ENCODE measurements at regions not wholly inside any gene's neighbourhood (a gene's known extent, or its start where the extent isn't known, plus 50 kb on each side); places are given as distances from the start of the nearest gene placed in this dataset.

DNA sequence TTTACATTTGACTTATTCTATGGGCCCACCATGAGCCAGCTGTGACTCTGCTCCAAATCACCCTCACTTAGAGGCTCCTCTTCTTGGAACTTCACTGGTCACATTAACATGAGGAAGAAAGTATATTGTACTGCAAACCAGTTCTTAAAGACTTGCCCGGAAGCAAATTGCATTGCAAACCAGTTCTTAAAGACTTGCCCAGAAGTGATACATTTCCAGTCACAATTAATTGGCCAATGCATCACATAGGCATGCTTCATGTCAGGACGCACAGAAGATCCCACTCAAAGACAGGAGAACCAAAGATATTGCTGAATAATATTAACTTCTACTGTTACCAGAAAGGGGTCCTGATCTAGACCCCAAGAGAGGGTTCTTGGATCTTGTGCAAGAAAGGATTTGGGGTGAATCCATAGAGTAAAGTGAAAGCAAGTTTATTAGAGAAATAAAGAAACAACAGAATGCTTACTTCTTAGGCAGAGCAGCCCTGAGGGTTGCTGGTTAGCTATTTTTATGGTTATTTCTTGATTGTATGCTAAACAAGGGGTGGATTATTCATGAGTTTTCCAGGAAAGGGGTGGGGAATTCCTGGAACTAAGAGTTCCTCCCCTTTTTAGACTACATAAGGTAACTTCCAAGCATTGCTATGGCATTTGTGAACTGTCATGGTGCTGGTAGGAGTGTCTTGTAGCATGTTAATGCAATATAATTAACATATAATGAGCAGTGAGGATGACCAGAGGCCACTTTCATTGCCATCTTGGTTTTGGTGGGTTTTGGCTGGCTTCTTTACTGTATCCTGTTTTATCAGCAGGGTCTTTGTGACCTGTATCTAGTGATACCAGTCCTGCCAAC is 54.6 kb upstream of the HCCS start:
- Histone ChIP-seq H3K9me3 (no peaks in the 10 kb centered on the region), H3K4me1 (no peaks in the 10 kb centered on the region), H3K27me3 (no peaks in the 10 kb centered on the region), H3K36me3 (no peaks in the 10 kb centered on the region), H3K27ac (replicated peaks in 1 of 4) (no peak overlapping the region), H3K4me3 (no peak overlapping the region)
- intact Hi-C loops (cut with DNase I) = no loop called here
- DNase-seq (ENCODE audit: extremely low spot score) = no peak
- 92% methylated on average over 2 of the region's 2 CpGs for WGBS
- TF ChIP-seq POLR2AphosphoS5 (IDR thresholded peaks at IDR 0.05) = no peak
- no peak for TF ChIP-seq EP300 (IDR thresholded peaks at IDR 0.05)
- TF ChIP-seq POLR2A (IDR thresholded peaks at IDR 0.05; ENCODE audit: low read depth) = no peak
- TF ChIP-seq, protein P1, sequence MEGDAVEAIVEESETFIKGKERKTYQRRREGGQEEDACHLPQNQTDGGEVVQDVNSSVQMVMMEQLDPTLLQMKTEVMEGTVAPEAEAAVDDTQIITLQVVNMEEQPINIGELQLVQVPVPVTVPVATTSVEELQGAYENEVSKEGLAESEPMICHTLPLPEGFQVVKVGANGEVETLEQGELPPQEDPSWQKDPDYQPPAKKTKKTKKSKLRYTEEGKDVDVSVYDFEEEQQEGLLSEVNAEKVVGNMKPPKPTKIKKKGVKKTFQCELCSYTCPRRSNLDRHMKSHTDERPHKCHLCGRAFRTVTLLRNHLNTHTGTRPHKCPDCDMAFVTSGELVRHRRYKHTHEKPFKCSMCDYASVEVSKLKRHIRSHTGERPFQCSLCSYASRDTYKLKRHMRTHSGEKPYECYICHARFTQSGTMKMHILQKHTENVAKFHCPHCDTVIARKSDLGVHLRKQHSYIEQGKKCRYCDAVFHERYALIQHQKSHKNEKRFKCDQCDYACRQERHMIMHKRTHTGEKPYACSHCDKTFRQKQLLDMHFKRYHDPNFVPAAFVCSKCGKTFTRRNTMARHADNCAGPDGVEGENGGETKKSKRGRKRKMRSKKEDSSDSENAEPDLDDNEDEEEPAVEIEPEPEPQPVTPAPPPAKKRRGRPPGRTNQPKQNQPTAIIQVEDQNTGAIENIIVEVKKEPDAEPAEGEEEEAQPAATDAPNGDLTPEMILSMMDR (IDR thresholded peaks at IDR 0.05) = no peak

DNA sequence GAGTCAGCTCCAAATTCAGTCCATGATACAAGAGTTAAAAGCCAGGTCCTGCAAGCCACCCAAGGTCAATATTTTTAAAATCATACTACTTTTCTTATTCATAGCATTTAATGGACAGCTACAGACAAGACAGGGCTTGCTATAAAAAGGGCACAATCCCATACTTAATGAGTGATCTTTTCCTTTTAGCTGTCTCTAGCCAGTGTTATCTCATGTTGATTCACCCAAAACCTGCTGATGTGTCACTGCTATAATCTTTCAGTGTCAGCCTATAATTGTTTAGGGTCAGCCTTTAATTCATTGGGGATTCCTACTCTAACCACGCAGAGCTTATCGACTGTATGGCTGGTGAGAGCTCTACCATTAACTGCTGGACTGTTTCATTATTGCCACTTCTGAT is 51.2 kb upstream of the HCCS start:
- no peaks in the 10 kb centered on the region for H3K9me3 ChIP-seq
- H3K27me3 ChIP-seq = no peaks in the 10 kb centered on the region
- H3K27ac ChIP-seq (replicated peaks in 1 of 4) = no peak overlapping the region
- intact Hi-C loops (cut with DNase I) = no loop called here
- 82% methylated on average over 2 of the region's 2 CpGs for WGBS
- no peak for DNase-seq (ENCODE audit: extremely low spot score)
- H3K36me3 ChIP-seq = no peaks in the 10 kb centered on the region
- TF ChIP-seq EP300 (IDR thresholded peaks at IDR 0.05) (no peak), POLR2AphosphoS5 (IDR thresholded peaks at IDR 0.05) (no peak), POLR2A (IDR thresholded peaks at IDR 0.05; ENCODE audit: low read depth) (no peak)
- TF ChIP-seq, protein P1 (IDR thresholded peaks at IDR 0.05) = no peak
- H3K4me1 ChIP-seq = peaks cover 0 to 3% (median 0%) of the 10 kb centered on the region in 4 donors
- H3K4me3 ChIP-seq = no peak overlapping the region
